GM23338 (cell line): ENCODE measurements at regions not wholly inside any gene's neighbourhood (a gene's known extent, or its start where the extent isn't known, plus 50 kb on each side); places are given as distances from the start of the nearest gene placed in this dataset.

ENCODE experiments used
- CREB1 ChIP-seq: fragments of 250-450 bp; sonication (Bioruptor Pico); IDR thresholded peaks from 2 replicates; pipeline ENCODE4 v1.5.0; 2020; ENCODE audit warnings: low read depth, mild to moderate bottlenecking, moderate library complexity
- EZH2phosphoT487 ChIP-seq: fragments of 200-600 bp; sonication (generic); IDR thresholded peaks from one replicate; pipeline ENCODE4 v1.8.1; 2018; ENCODE audit warnings: antibody characterized with exemption; ENCODE audit not compliant: unreplicated experiment
- JUNB ChIP-seq: IDR thresholded peaks from one replicate; pipeline ENCODE4 v1.6.1; 2016; ENCODE audit warnings: antibody characterized with exemption; ENCODE audit not compliant: unreplicated experiment
- POLR2AphosphoS5 ChIP-seq: IDR thresholded peaks from 2 replicates; pipeline ENCODE4 v1.6.1; 2016; ENCODE audit warnings: antibody characterized with exemption, low read depth
- ZNF114 ChIP-seq: fragments of 250-450 bp; sonication (Bioruptor Pico); IDR thresholded peaks from 2 replicates; pipeline ENCODE4 v1.5.0; 2020; ENCODE audit warnings: mild to moderate bottlenecking, moderate library complexity
- TF ChIP-seq, protein P1 (sequence below), 2 experiments: fragments of 200-600 bp in 1 of 2; sonication (generic) in 1 of 2; conservative IDR thresholded peaks; 2 replicates each; pipeline versions ENCODE4 v1.5.1 to v1.6.1; 2016 to 2017; ENCODE audit warnings: antibody characterized with exemption in 2 of 2, low read depth in 2 of 2, mild to moderate bottlenecking in 2 of 2, moderate library complexity in 1 of 2

DNA sequence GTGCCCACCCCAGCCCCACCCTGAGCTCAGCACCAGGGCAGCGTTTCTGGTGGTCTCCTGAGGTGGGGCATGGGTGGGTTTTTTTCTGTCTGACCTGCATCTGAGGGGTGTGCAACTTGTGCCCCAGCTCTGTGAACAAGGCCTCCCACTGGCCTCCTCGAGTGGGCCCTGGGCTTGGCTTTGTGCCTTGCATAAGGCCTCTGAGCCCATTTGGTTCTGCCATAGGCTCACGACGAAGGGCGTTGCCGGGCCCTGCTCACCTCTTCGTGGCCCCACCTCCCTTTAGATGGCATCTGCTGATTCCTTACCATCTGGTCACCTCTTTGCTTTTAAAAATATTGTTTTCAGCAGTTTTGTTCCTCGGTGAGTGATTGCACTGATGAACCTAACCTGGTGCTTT, 127.1 kb upstream of the COL5A1 start:
- TF ChIP-seq POLR2AphosphoS5 (no peak), CREB1 (no peak), JUNB (no peak), EZH2phosphoT487 (no peak), ZNF114 (CRISPR knock-in tag) (no peak)
- TF ChIP-seq, protein P1, sequence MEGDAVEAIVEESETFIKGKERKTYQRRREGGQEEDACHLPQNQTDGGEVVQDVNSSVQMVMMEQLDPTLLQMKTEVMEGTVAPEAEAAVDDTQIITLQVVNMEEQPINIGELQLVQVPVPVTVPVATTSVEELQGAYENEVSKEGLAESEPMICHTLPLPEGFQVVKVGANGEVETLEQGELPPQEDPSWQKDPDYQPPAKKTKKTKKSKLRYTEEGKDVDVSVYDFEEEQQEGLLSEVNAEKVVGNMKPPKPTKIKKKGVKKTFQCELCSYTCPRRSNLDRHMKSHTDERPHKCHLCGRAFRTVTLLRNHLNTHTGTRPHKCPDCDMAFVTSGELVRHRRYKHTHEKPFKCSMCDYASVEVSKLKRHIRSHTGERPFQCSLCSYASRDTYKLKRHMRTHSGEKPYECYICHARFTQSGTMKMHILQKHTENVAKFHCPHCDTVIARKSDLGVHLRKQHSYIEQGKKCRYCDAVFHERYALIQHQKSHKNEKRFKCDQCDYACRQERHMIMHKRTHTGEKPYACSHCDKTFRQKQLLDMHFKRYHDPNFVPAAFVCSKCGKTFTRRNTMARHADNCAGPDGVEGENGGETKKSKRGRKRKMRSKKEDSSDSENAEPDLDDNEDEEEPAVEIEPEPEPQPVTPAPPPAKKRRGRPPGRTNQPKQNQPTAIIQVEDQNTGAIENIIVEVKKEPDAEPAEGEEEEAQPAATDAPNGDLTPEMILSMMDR (conservative IDR thresholded peaks at IDR 0.05; ENCODE audit: low read depth in 2 of 2): no peak
